ENCODE measurements at regions not wholly inside any gene's neighbourhood (a gene's known extent, or its start where the extent isn't known, plus 50 kb on each side); places are given as distances from the start of the nearest gene placed in this dataset.
"Not testable (repeated sequence)": the region's sequence is repeated elsewhere in the genome, so short reads cannot be mapped to it uniquely, and the experiment has no call there.

- intact Hi-C loops (cut with DNase I), result no loop called here
- no peak for DNase-seq
These were observed 113.0 kb upstream of the LNX1 start for GRCh38 chr4:53704329-53704728.

DNA sequence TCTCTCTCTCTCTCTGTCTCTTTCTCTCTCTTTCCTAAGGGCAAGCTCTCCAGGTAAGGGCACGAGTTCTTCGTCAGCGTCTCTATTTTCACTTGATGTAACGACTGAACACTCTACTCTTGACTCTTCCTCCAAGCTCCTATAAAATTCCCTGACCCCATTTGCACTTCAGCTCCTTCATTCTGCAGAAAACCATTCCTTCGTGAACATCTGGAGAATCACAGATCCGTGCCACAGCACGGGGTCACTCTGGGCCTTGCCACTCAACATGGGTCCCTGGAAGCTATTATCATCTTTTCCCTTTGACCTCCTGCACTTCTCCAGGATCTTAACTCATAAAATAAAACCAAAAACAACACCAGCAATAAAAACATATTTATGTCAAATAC lies 112.0 kb upstream of the LNX1 start:
- no peak for DNase-seq
- intact Hi-C loops (cut with DNase I), result no loop called here

GRCh38 chr4:53702334-53703266 lies 111.3 kb upstream of the LNX1 start:
- DNase-seq, result peak in 9 of 10 donors; percentile 11 to 90 (median 52)

GRCh38 chr4:53701260-53701659 lies 110.0 kb upstream of the LNX1 start:
- DNase-seq; intact Hi-C loops (cut with DNase I): not testable (repeated sequence)

More at GRCh38 chr4:53702334-53703266, 111.3 kb upstream of the LNX1 start:
- intact Hi-C loops (cut with DNase I), result no loop called here

DNA sequence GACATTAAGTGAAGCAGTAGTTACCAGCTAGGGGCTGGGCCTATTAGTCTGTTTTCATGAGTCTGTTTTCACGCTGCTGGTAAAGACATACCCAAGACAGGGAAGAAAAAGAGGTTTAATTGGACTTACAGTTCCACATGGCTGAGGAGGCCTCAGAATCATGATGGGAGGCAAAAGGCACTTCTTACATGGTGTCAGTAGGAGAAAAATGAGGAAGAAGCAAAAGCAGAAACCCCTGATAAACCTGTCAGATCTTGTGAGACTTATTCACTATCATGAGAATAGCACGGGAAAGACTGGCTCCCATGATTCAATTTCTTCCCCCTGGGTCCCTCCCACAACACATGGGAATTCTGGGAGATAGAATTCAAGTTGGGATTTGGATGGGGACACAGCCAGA lies 108.0 kb upstream of the LNX1 start:
- DNase-seq; intact Hi-C loops (cut with DNase I): not testable (repeated sequence)

- no peak for DNase-seq
- intact Hi-C loops (cut with DNase I), result no loop called here
These were observed 105.9 kb upstream of the LNX1 start for GRCh38 chr4:53697016-53697685.

DNA sequence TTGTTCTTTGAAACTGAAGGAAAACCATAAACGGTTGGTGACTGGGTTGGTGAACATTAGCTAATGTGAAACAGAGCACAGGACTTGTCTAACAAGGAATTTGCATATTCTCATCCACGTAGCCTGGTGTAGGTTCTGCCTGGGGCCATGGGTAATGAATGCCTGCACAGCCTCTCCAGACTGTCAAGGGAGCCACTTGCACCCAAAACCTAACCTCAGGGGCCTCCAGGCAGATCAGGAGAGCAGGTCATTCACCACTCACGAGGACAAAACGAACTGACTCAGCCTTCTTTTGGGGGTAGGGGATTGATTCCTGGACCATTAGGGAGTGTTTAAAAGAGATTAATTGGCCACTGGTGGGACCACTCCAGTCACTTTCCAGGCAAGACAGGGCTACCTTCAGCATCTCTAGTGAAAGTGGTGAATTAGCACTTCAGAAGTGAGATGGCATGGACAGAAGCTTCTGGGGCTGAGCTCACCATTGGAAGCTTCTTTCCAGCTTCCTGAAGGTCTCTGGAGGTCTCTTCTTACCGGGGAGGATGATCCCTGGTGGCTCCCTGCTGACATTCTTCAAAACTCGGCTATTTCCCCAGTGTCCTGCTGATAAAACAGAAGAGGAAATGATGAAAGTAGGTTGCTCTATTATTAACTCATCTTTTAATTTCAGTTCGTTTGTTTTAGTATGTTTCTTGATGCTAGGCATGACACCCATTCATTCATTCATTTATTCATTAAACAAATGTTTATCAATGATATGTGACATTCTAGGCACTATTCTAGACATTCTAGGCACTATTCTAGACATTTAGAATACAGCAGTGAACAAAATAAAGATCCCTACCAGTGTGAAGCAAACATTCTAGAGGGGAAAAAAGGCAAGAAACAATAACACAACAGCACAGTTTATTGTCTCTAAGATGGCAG lies 104.5 kb upstream of the LNX1 start:
- intact Hi-C loops (cut with DNase I), result no loop called here
- no peak for DNase-seq

GRCh38 chr4:53694666-53695065 lies 103.4 kb upstream of the LNX1 start:
- intact Hi-C loops (cut with DNase I), result no loop called here
- DNase-seq, result no peak

DNA sequence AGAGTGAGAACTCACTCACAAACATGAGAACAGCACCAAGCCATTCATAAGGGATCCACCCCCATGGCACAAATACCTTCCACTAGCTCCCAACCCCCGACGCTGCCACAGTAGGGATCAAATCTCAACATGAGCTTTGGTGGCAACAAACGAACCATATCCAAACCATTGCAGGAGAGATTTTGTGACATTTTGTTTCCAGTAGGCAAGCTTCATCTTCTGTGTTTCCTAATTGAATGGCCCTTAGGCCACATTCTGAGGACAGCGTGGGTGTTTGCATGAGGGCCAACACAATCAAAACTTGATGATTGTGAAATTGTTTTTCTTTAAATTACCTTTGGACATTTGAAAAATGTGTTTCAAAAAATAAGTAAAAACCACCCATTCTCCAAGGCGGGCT lies 102.6 kb upstream of the LNX1 start:
- peak in 2 of 10 donors; percentile 28 to 86 for DNase-seq
- intact Hi-C loops (cut with DNase I), result no loop called here

DNA sequence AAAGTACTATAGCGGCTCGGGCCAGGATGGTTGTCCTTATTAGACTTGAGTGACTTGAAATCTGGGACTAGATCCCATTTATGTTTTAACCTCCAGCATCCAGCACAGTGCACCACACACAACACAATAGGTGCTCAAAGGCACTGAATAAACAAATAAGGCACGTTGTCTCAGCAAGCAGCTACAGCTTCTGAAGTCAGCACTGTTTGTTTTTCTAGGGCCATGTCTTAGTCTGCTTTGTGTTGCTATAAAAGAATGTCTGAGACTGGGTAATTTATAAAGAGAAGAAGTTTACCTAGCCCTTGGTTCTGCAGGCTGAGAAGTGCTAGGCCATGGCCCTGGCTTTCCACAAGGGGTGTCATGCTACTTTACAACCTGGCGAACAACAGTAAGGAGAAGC lies 102.1 kb upstream of the LNX1 start:
- intact Hi-C loops (cut with DNase I), result no loop called here
- DNase-seq, result no peak

- intact Hi-C loops (cut with DNase I), result no loop called here
- peak in 5 of 10 donors; percentile 12 to 81 (median 32) for DNase-seq
These were observed 97.0 kb upstream of the LNX1 start for GRCh38 chr4:53688186-53688790.

GRCh38 chr4:53686521-53686920 lies 95.2 kb upstream of the LNX1 start:
- intact Hi-C loops (cut with DNase I), result no loop called here
- no peak for DNase-seq

GRCh38 chr4:53684136-53685130 lies 93.1 kb upstream of the LNX1 start:
- DNase-seq, result peak in 1 of 10 donors; percentile 54
- intact Hi-C loops (cut with DNase I), result no loop called here

DNA sequence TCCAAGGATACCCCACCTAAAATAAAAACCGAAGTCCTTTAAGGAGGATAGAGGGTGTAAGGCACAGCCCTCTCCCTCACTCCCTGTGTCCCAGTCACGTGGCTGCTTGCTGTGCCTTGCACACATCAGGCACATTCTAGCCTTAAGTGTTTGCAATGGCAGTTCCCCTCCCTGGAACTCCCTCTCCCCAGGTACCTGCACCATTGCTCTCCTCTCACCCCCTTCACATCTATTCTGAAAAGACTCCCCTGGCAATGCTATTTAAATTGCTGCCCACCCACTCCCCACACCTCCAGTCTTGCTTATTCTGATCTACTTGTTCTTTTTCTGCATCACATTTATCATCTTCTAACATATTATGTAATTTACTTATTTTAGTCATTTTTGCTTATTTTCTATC lies 91.6 kb upstream of the LNX1 start:
- intact Hi-C loops (cut with DNase I), result no loop called here
- DNase-seq, result peak in 5 of 10 donors; percentile 9 to 87 (median 28)

GRCh38 chr4:53682196-53682595 lies 90.9 kb upstream of the LNX1 start:
- no peak for DNase-seq
- intact Hi-C loops (cut with DNase I), result no loop called here

- intact Hi-C loops (cut with DNase I), result no loop called here
- no peak for DNase-seq
These were observed 89.3 kb upstream of the LNX1 start for GRCh38 chr4:53680598-53680997.

GRCh38 chr4:53680168-53680567 lies 88.9 kb upstream of the LNX1 start:
- DNase-seq, result no peak
- intact Hi-C loops (cut with DNase I), result no loop called here

GRCh38 chr4:53676402-53676871 lies 85.2 kb upstream of the LNX1 start:
- no peak for DNase-seq
- intact Hi-C loops (cut with DNase I), result no loop called here

- DNase-seq, result no peak
- intact Hi-C loops (cut with DNase I), result no loop called here
These were observed 83.6 kb upstream of the LNX1 start for GRCh38 chr4:53674903-53675302.
